ENCODE measurements at regions not wholly inside any gene's neighbourhood (a gene's known extent, or its start where the extent isn't known, plus 50 kb on each side); places are given as distances from the start of the nearest gene placed in this dataset.

DNA sequence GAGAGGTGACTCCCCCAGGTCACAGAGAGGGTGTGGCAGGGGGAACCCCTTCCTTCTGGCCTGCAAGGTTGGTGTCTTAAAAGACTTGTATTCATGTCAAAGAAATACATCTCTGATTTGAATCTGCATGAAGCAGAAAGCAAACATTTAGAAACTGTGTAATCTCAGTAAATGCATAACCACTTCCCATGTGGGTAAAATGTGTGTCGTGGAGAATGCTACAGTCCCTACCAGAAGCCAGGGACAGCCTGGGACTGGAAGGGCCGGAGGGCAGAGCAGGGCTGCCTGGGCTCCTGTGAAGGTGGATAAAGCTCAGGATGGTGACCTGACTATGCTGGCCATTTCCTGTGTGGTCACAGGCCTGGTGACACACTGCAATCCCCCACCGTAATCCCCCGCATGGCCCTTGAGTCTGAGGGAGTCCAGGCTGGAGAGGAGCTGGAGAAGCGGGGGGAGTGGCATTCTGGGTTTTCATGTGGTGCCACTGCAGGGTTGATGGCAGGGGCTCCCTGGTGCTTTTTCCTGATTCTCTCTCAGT is 102.2 kb downstream of the LRRC30 start:
- TF ChIP-seq, protein P1, sequence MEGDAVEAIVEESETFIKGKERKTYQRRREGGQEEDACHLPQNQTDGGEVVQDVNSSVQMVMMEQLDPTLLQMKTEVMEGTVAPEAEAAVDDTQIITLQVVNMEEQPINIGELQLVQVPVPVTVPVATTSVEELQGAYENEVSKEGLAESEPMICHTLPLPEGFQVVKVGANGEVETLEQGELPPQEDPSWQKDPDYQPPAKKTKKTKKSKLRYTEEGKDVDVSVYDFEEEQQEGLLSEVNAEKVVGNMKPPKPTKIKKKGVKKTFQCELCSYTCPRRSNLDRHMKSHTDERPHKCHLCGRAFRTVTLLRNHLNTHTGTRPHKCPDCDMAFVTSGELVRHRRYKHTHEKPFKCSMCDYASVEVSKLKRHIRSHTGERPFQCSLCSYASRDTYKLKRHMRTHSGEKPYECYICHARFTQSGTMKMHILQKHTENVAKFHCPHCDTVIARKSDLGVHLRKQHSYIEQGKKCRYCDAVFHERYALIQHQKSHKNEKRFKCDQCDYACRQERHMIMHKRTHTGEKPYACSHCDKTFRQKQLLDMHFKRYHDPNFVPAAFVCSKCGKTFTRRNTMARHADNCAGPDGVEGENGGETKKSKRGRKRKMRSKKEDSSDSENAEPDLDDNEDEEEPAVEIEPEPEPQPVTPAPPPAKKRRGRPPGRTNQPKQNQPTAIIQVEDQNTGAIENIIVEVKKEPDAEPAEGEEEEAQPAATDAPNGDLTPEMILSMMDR (IDR thresholded peaks at IDR 0.05; ENCODE audit: low read depth, low read length, poor library complexity, severe bottlenecking) = no peak
- no peak for TF ChIP-seq EZH2phosphoT487 (IDR thresholded peaks at IDR 0.05; ENCODE audit: borderline replicate concordance, low read length)
